GM21390 (cell line): ENCODE measurements at regions not wholly inside any gene's neighbourhood (a gene's known extent, or its start where the extent isn't known, plus 50 kb on each side); places are given as distances from the start of the nearest gene placed in this dataset.

Experiments used
- ATAC-seq: cut with Tn5 transposase; IDR thresholded peaks from one replicate; pipeline ENCODE4 v1.9.1; 2021; ENCODE audit not compliant: unreplicated experiment

DNA sequence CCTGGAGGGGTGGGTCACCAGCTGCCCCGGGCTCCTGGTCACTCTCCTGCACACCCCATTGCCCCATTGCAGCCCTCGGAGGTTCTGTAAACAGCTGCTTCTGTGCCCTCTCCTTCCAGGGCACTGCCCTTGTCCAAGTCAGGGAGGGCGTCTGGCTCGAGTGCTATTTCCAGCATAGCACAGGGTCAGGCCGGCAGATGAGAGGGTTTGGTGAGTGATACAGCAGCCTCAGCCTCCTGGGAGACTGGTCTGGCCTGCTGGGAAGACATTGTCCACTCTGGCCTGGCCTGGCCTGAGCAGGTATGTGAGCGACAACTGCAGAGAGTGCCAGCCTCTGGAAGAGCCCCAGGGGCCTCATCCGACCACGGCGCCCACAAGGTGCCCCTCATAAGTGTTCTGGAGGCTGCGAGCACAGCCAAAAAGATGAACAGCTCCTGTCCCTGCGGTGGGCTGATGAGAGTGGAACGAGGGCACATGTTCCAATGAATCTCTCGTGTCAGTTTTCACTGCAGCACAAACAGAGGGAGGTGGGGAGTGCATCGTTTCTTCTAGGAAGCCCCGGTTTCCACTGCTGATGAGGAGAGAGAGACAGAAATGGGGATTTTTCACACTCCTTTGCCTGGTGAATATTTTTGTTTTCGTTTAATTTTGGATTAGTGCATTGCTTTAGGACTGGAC lies 105.8 kb upstream of the SDK2 start:
- no peak for ATAC-seq

DNA sequence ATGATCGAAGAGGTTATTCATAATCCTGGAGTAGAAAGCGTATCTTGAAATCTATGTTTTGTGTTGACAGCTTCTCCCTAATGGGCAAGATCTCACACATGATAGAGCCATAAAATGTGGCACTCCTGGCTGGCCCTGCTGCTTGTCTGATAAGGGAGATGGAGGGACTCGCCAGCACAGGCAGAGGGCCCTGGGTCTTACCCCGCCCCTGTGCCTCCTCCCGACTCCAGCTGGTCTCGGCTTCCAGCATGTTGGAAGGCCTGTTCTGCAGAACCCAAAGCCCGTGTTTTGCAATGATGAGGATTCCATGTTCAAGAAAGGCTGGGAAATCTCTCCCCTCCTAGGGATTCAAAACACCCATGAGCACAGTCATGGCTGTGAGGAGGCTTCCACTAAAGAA lies 106.7 kb upstream of the SDK2 start:
- ATAC-seq, result no peak

DNA sequence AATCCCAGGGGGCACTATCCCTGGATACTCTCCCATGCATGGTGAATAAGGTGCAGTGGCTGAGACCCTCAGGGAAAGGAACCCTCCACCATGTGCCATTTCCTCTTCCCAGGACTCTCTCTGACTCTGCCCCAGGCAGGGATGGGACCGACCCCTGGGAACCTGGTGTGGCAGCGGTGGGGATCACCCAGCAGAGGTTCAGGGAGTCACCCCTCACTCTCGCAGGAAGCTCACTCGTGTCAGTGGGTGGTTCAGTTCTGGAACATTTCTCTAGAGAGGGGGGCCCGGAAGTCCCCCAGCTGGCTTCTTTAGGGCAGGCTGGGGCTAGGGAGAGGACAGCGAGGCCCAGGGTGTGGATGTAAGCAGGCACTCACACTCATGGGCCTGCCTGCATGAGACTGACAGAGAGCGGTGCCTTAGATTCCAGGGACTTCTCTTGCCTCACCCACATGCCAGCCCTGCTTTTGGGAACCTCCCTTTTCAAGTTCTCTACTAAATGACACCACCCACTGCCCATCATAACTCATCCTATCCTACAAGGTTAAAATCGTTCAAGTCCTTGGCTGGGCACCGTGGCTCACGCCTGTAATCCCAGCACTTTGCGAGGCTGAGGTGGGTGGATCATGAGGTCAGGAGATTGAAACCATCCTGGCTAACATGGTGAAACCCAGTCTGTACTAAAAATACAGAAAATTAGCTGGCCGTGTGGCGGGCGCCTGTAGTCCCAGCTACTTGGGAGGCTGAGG lies 109.7 kb upstream of the SDK2 start:
- no peak for ATAC-seq

DNA sequence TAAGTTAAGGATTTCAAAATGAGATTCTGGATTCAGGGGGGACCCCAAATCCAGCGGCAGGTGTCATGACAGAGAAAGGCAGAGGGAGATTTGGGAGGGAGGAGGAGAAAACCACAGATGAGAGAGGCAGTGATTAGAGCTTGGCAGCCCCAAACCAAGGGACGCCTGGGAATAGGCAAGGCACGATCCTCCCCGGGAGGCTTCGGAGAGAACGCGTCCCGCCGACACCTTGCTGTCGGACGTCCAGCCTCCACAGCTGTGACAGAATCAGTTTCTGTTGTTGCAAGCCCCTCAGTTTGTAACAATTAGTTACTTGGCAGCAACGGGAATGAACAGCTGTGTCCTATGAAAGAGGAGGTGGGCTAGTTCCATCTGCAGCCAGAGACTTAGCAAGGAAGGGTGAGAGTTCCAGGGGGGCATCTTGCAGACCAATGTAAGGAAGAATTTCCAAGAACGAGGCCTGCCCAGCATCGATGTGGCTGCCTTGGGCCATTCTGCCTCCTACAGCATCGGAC lies 110.7 kb upstream of the SDK2 start:
- ATAC-seq, result no peak

DNA sequence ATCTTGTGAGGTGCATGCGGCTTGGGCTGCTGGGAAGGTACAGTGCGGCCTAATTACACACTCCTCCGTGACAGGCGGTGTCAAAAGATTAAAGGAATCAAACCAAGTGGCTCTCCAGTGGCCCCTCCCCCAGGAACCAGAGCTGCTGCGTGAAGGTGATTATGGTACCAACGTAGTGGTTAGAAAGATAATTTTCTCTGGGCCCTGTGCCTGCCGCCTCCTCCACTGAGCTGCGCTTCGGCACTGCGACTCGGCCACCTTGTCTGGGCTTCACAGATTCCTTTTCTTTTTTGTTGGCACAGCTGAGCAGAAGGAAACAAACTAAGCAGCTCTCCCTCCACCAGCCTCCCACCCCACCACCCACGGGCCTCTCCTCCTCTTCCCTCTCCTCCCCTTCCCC lies 113.2 kb upstream of the SDK2 start:
- ATAC-seq, result no peak

DNA sequence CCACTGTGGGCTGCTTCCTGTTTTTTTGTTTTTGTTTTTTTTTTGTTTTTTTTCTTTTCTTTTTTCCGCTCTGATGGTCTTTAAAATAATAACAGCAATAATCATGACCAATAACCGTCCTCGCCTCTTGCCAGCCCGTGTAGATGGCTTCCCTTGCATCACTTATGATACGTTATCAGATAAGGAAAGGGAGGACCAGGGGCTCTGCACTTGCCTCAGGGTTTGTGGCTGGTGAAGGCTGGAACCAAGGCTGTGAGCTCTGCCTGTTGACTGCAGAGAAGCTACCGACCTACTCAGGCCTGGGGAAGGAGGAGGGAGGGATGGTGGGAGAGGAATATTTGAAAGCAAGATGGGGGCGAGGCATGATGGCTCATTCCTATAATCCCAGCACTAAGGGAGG lies 114.0 kb upstream of the SDK2 start:
- no peak for ATAC-seq

DNA sequence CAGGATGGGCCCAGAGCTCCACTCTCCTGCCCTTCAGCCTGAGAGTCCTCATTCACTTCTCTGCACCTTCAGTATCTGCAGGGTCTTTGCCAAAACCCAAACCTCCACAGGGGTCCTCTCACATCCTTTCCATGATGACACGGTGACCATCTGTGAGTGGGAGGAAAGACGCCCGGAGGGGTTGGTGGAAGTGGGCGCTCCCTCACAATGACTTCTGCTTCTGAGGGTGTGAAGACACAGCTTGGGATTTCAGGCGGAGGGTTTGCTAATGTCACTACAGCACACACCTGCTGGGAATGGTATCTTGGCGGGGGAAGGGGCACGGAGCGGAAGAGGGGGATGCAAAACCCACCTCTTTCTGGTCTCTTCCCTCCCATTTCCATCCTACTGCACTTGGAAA lies 115.1 kb upstream of the SDK2 start:
- ATAC-seq, result no peak

DNA sequence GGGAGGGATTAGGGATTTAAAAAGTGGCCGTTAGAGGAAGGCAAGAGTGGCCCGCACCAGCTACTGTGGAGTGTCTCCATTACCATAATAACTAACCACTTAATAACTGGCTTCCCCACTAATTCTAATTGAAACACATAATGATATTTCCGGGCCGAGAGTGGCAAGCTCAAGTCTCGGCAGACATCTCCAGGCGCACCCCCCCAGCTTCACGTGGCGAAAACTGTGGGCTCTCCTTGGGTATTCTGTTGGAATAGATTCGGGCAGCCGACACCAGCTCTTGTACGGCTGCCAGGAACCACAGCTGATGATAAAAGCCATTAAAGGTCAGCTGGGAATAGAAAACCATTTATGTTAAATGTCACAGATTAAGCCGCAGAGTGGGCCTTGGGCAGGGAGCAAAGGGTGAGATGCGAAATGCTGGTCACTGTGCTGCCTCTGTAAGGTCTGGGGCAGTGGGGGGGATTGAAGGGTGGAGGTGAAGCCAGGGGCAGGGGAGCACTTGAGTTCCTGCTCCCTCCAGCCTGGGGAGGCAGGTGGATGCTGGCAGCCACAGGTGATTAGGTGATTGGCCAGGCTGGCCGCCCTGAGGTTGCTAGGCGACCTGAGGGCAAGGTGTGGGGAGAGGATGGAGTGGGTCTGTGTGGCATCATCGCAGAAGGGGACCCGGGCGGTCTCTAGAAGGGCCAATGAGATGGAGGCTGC lies 115.6 kb upstream of the SDK2 start:
- no peak for ATAC-seq

DNA sequence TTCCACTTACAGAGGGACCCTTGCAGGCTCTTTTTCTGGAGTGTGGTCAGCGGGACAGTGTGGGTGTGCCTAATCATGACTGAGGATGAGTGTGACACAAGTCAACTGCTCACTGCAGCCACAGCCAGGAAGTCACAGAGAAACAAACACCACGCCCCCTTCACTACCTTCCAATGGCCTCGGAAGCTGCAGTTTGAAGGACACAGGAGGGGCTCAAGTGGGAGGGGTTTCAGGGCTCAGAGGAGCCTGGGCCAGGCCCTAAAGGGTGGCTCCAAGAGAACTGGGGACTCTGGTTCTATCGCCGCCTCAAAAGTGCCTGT lies 116.2 kb upstream of the SDK2 start:
- ATAC-seq, result no peak

DNA sequence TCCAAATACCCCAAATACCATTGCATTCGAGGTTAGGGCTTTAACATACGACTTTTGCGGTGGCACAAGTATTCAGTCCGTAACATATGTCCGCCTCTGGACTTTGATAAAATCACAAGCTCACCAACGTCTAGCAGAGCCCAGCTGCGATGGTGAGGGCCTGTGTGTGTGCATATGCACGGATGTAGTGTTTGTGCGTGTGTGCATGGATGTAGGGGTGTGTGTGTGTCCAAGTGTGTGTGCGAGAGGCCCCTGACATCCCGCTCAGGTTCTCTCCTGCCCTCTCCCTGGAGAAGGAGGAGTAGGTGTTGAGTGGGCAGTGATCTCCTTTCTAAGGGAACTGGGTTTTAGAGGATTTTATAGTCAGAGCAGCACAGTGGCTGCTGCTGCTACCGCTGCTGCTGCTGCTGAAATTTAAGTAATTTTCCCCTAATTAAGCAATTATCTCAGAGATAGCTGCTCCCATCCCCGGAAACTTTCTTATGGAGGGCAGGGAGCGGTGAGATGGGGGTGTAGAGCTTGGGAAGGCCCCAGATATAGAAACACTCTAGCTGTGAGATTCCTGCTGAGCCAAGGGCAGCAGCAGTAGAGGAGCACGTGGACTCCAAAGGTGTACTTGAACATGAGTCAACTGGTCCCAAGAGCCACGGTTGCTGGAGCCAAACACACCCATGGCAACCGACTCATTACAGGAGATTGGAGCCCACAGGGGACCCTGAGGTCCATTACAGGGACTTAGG lies 121.7 kb upstream of the SDK2 start:
- ATAC-seq, result no peak

DNA sequence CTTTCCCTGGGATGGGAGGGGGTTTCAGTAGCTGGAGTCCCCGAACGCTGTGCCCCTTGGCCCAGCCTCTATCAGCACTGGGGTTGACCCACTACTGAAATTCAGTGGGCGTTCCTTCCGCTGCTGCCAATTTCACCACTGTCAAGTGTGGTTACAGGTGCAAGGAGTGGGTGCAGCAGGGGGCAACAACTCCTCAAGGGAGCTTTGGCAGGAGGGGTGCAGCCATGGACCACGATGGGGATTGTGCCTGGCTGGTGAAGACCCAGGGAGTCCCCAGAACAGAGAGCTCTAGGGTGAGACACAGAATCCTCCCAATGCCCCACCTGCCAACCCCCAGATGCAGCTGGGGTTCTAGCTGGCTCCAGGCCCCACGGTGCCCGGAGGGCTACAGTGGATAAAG lies 123.5 kb upstream of the SDK2 start:
- ATAC-seq, result no peak

DNA sequence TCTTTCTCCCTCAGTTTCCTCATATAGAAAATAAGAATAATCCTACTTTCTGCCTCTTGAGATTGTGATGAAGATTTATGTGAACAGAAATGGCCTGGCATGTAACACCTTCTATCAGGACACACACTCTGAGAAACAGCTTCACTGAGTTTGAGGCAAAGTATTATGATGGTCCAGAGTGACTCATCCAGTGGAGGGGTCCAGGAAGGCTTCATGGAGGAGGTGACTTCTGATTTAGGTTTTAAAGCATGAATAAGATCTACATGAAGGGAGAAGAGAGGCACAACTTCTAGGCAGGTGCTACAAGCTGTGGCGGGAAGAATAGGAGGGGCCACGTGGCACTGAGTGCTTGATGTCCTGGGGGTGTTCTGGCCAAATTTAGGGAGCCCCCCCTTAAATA lies 124.4 kb upstream of the SDK2 start:
- no peak for ATAC-seq

DNA sequence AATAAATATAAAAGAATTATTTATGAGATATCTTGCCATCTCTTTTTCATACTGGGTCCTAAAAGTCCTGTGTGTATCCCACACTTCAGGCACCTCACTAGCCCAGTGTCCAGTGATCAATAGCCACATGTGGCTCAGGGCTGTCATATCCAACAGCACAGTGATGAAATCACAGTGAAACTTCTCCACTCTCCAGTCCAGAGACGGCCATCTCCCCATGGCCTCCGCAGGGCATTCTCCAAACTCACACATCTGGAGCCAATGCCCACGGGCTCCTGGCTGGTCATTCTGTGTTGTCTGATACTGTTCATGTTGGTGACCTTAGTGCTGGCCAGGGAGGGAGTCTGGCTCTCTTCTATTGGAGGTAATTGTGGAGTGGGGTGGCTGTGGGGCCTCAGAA lies 125.2 kb upstream of the SDK2 start:
- ATAC-seq, result no peak

DNA sequence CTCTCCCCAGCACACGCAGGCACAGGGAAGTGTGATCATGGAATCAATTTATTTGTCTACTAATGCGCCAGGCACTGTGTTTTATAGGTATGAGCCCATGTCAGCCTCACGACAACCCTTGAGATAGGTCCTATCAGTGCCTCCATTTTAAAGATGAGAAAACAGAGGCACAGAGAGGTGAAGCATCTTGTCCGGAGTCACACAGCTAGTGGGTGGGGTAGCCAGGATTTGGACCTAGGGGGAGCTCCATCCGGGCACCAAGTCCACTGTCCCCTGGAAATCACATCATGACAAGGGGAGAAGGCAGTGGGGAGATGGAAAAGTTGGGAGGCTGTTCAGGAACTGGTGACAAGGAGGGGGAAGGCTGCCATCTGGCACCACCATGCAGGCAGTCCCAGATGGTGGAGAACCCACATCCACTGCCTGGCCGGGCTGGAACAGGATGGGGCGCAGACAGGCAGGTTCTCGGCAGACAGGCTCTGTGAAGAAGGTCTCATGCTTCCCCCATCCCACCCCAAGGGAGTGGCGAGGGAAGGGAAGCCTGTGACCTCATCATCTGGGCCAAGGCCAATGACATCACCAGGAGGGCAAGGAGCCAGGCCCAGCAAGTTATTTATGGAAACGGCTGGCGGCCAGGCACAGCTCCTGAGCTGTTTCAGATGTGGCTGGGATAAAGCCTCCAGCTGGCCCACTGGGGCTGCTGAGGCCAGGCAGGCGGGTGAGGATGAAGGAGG lies 126.0 kb upstream of the SDK2 start:
- no peak for ATAC-seq

DNA sequence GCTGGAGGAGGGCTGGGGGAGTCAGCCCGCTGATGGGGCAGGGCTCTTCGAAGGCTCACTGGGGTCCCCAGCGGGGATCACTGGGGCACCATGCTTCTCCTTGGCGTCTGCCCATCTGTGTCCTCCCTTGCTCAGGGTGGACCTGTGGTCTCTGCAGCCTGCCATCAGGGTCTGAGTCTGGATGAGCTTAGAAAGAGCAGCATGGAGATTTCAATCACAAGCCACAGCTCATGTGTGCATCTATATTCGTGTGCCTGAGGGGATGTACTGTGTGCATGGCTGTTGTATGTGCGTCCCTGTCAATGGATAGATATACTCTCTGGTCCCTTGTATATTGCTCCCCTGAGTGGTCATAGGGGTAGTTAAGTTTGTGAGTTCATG lies 126.6 kb upstream of the SDK2 start:
- no peak for ATAC-seq

DNA sequence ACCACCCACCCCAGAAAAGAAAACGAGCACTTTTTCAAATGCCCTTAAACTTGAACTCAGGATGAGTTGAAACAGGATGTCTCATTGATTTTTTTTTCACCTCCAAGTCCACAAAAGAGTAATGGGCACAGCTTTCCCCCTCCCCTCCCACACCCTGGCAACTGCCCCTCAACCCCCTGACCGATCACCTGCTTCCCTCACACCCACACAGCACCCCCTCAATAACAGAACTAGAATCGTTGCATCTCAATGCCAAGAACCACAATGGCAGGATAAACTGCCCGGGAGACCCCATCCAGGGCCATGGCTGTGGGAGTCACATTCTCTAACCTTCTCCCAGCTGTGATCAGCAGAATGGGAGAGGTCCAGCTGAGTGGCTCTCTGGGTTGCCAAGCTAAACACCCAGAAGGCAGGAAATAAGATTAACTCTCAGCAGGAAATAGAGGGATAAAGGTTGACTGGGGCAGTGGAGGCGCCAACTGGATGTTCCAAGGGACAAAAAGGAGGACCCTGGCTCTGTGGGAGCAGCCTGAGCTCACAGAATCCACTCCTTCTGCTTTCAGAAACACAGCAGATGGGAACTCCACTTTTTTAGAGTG lies 128.0 kb upstream of the SDK2 start:
- ATAC-seq, result no peak

DNA sequence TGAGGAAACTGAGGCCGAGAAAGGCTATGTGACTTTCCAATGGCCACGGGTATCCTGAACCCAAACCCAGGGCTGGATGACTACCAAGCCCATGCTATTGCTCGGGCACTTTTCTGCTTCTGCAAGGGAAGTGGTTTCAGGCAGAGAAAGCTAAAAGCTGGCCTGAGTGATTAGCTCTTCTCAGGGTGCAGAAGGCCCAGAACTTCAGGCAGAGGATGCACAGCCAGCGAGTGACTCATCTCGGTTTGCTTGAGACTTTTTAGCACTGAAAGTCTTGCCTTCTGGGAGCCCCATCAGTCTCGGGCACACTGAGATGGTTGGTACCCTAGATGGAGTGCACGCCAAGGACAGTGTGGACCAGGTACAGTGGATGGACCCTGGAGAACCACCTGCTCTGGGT lies 129.5 kb upstream of the SDK2 start:
- ATAC-seq, result no peak

DNA sequence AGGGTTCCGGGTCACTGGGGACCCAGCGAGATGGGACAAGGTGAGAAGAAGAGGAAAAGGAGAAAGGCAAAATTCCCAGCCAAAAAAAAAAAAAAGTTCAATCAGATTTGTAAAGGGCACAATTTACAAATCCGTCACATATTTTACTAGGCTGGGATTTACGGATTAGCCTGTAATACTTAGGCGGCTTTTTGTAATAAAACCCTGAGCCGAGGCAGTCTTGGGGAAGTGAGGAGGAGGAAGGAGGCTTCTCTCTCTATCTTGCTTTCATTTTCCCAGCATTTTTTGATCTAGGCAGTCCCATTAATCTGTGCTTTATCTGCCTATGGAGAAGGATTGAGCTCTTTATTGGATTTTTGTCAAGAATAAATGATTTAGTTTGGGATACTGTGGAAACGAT lies 130.6 kb upstream of the SDK2 start:
- ATAC-seq, result no peak

DNA sequence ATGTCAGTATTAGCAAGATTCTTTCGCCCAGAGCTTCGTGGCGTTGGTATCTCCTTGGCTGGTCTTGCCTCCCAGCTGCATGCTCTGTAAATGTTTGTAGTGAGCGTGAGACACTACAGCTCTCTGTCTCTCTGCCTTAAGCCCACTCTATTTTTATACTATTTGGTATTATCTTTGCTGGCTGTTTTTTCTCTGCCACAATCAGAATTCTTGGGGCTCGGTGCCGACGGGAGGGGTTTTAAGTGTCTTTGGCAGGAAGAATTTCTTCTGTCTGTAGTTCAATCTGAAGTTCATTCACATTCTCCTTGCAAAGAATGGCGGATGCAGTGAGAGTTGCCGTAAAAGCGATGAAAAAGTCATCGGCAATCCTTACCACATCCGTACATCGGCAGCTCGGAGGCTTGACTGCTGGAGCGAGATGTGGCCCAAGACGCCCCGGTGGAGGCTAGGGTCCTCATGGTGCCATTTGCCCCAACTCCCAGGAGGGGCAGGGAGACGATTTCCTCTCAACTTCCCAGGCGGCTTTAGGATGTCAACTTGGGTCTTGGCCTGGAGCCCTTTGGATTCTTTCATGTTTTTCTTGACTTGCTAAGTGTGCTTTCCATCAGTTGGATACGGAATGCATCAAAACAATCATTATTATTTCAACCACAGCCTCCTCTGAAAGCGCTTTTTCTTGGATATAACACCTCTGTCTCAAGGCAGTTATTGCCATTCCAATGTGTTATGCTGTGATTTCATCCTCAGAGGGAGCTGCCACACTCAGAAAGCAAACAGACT lies 132.3 kb upstream of the SDK2 start:
- ATAC-seq, result no peak

DNA sequence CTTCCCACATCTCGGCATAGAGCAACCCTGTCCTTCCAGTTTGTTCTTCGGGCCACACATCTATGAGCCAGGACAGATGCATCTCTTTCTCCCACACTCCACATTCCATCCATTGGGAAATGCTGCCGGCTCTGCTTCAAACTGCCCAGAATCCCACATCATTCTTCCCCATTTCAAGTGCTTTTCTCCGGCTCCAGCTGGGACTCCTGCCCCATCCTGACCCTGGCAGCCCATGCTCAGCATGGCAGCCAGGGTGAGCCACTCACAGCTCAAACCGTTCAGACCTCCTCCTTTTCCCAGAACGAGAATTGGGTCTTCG lies 132.8 kb upstream of the SDK2 start:
- no peak for ATAC-seq
